ENCODE measurements at regions not wholly inside any gene's neighbourhood (a gene's known extent, or its start where the extent isn't known, plus 50 kb on each side); places are given as distances from the start of the nearest gene placed in this dataset.

DNA sequence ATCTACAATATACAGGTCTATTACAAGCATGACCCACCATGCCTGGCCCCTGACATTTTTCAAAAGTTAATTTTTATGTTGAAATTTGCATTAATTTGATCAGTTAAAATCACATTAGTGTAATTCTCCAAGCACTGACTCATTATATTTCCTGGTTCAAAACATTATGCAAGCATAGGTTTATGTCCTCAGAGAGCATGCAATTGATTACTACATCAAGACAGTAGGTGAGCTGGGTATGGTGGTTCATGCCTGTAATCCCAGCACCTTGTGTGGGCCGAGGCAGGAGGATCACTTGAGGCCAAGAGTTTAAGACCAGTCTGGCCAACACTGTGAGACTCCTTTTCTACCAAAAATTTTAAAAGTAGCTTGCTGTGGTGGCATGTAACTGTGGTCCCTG is 248.8 kb upstream of the KLHL1 start:
- no peak for TF ChIP-seq EZH2phosphoT487 (IDR thresholded peaks at IDR 0.05; ENCODE audit: borderline replicate concordance)
- TF ChIP-seq, protein P1, sequence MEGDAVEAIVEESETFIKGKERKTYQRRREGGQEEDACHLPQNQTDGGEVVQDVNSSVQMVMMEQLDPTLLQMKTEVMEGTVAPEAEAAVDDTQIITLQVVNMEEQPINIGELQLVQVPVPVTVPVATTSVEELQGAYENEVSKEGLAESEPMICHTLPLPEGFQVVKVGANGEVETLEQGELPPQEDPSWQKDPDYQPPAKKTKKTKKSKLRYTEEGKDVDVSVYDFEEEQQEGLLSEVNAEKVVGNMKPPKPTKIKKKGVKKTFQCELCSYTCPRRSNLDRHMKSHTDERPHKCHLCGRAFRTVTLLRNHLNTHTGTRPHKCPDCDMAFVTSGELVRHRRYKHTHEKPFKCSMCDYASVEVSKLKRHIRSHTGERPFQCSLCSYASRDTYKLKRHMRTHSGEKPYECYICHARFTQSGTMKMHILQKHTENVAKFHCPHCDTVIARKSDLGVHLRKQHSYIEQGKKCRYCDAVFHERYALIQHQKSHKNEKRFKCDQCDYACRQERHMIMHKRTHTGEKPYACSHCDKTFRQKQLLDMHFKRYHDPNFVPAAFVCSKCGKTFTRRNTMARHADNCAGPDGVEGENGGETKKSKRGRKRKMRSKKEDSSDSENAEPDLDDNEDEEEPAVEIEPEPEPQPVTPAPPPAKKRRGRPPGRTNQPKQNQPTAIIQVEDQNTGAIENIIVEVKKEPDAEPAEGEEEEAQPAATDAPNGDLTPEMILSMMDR (conservative IDR thresholded peaks at IDR 0.05; ENCODE audit: low read length), result no peak

Data from Loucy (cell line).